Endothelial cell of umbilical vein (primary cell): ENCODE measurements at regions not wholly inside any gene's neighbourhood (a gene's known extent, or its start where the extent isn't known, plus 50 kb on each side); places are given as distances from the start of the nearest gene placed in this dataset.

Source experiments
- BruUV-seq: library from RNA; stranded (reverse); fragments of 400-500 nt; replicated peaks from 2 replicates; lab custom pipeline; 2021; lab: Mats Ljungman, UMichigan
- CTCF ChIA-PET: fragments of 300-600, 350-600 bp; sonication (Branson Sonifier 250); formaldehyde crosslinking; loops from one replicate; lab custom pipeline; 2021; ENCODE audit warnings: antibody characterized with exemption, inconsistent platforms; lab: Charles Lee
- POLR2A ChIA-PET: fragments of 300-600, 350-600 bp; sonication (Branson Sonifier 250); formaldehyde crosslinking; loops from one replicate; lab custom pipeline; 2021; ENCODE audit warnings: antibody characterized with exemption, inconsistent platforms; lab: Charles Lee
- DNase-seq: peaks from one replicate; pipeline ENCODE4 v3.0.0-alpha.2; 2011; ENCODE audit warnings: low read depth, low spot score
- FAIRE-seq: peaks from 2 replicates; lab custom pipeline; 2011; peaks lifted over from hg19 to GRCh38; lab: Jason Lieb, UNC
- H2AFZ ChIP-seq: 2 replicates; pipeline ENCODE4 v1.6.0; 2012; ENCODE audit warnings: low read depth, low read length, control low read depth, inconsistent platforms
- H3K27ac ChIP-seq: 2 replicates; pipeline ENCODE4 v1.5.1; 2011; ENCODE audit warnings: low read depth, mild to moderate bottlenecking, control low read depth, low read length, moderate library complexity; ENCODE audit not compliant: insufficient read depth
- H3K27me3 ChIP-seq, 2 experiments: 2 replicates each; pipeline versions ENCODE4 v1.6.0 to v1.6.1; 2011; ENCODE audit warnings: low read length in 2 of 2, mixed read lengths in 1 of 2; ENCODE audit not compliant: control insufficient read depth in 2 of 2, insufficient read depth in 2 of 2
- H3K36me3 ChIP-seq, 2 experiments: 2 replicates in 1 of 2; 3 replicates in 1 of 2; pipeline ENCODE4 v1.5.1; 2011; ENCODE audit warnings: low read length in 2 of 2, mild to moderate bottlenecking in 1 of 2, moderate library complexity in 1 of 2; ENCODE audit not compliant: control insufficient read depth in 2 of 2, insufficient read depth in 2 of 2; ENCODE audit errors: extremely low read depth in 1 of 2
- H3K4me1 ChIP-seq: 3 replicates; pipeline ENCODE4 v1.5.1; 2011; ENCODE audit warnings: mild to moderate bottlenecking, low read length; ENCODE audit not compliant: control insufficient read depth, insufficient read depth; ENCODE audit errors: extremely low read depth
- H3K4me2 ChIP-seq: 2 replicates; pipeline ENCODE4 v1.6.1; 2011; ENCODE audit warnings: low read length, control low read depth, mixed read lengths; ENCODE audit not compliant: insufficient read depth
- H3K4me3 ChIP-seq, 3 experiments: fragments of 200-600 bp in 1 of 3; sonication (generic), shearing (Covaris generic) in 1 of 3; replicated peaks in 1 of 3; 2 replicates each; pipeline ENCODE4 v1.5.1; 2011 to 2016; ENCODE audit warnings: control low read depth in 3 of 3, low read length in 3 of 3, mild to moderate bottlenecking in 2 of 3, inconsistent platforms in 1 of 3, low read depth in 1 of 3, moderate library complexity in 1 of 3; ENCODE audit not compliant: insufficient read depth in 1 of 3
- H3K79me2 ChIP-seq: 2 replicates; pipeline ENCODE4 v1.6.0; 2012; ENCODE audit warnings: low read length, inconsistent platforms; ENCODE audit not compliant: control insufficient read depth, insufficient read depth
- H3K9ac ChIP-seq: replicated peaks from 2 replicates; pipeline ENCODE3; 2011; ENCODE audit warnings: low read length, control low read depth; ENCODE audit not compliant: insufficient read depth; ENCODE audit errors: extremely low read depth
- H3K9me1 ChIP-seq: replicated peaks from 3 replicates; pipeline ENCODE4 v1.6.0; 2011; ENCODE audit warnings: mild to moderate bottlenecking, low read length; ENCODE audit not compliant: control insufficient read depth, insufficient read depth; ENCODE audit errors: extremely low read depth
- H3K9me3 ChIP-seq: replicated peaks from 2 replicates; pipeline ENCODE4 v1.5.1; 2012; ENCODE audit warnings: low read length, inconsistent platforms; ENCODE audit not compliant: control insufficient read depth, insufficient read depth
- H4K20me1 ChIP-seq: replicated peaks from 2 replicates; pipeline ENCODE3; 2011; ENCODE audit warnings: mild to moderate bottlenecking, low read length; ENCODE audit not compliant: control insufficient read depth, insufficient read depth; ENCODE audit errors: extremely low read depth
- FOS ChIP-seq: IDR thresholded peaks from 2 replicates; pipeline ENCODE4 v1.6.1; 2011; ENCODE audit warnings: mild to moderate bottlenecking, low read length, moderate library complexity, borderline replicate concordance; ENCODE audit not compliant: insufficient read depth
- GATA2 ChIP-seq: IDR thresholded peaks from 2 replicates; pipeline ENCODE4 v1.7.0; 2011; ENCODE audit warnings: low read depth, mild to moderate bottlenecking, moderate library complexity, mixed read lengths, low read length; ENCODE audit not compliant: insufficient read length, insufficient read depth
- JUN ChIP-seq: IDR thresholded peaks from 2 replicates; pipeline ENCODE4 v1.6.1; 2011; ENCODE audit warnings: borderline replicate concordance, low read depth; ENCODE audit not compliant: insufficient read length, insufficient read depth
- MYC ChIP-seq: IDR thresholded peaks from one replicate; pipeline ENCODE4 v1.6.1; 2011; ENCODE audit warnings: mild to moderate bottlenecking, low read depth, low read length
- POLR2A ChIP-seq: IDR thresholded peaks from 2 replicates; pipeline ENCODE4 v1.6.1; 2012; ENCODE audit warnings: low read depth, mild to moderate bottlenecking, control low read depth, low read length
- POLR2AphosphoS5 ChIP-seq: IDR thresholded peaks from 2 replicates; pipeline ENCODE4 v1.6.1; 2012; ENCODE audit warnings: low read depth, mild to moderate bottlenecking, control low read depth, low read length, moderate library complexity; ENCODE audit not compliant: insufficient read depth
- dilution Hi-C: fragments of 300-500 bp; cut with MboI; formaldehyde crosslinking; loops from one replicate; pipeline ENCODE4 v1.15.0; 2019; ENCODE audit warnings: low sequenced_read_pairs; ENCODE audit not compliant: extremely low pct_ligation_motif_present
- intact Hi-C: fragments of 100-400 bp; cut with micrococcal nuclease; formaldehyde crosslinking; loops from one replicate; pipeline ENCODE4 v1.10.0; 2022
- TF ChIP-seq, protein P1 (sequence below): IDR thresholded peaks from 2 replicates; pipeline ENCODE4 v1.6.1; 2011; ENCODE audit not compliant: insufficient read depth, insufficient read length
- TF ChIP-seq, protein P2 (sequence below), 2 donors: IDR thresholded peaks; 1 replicate in 1 of 2; 2 replicates in 1 of 2; pipeline ENCODE4 v1.5.1; 2011; ENCODE audit warnings: low read length in 2 of 2, mild to moderate bottlenecking in 2 of 2, moderate library complexity in 2 of 2, control low read depth in 1 of 2, inconsistent platforms in 1 of 2, low read depth in 1 of 2; ENCODE audit not compliant: insufficient read depth in 1 of 2; ENCODE audit errors: extremely low read depth in 1 of 2

DNA sequence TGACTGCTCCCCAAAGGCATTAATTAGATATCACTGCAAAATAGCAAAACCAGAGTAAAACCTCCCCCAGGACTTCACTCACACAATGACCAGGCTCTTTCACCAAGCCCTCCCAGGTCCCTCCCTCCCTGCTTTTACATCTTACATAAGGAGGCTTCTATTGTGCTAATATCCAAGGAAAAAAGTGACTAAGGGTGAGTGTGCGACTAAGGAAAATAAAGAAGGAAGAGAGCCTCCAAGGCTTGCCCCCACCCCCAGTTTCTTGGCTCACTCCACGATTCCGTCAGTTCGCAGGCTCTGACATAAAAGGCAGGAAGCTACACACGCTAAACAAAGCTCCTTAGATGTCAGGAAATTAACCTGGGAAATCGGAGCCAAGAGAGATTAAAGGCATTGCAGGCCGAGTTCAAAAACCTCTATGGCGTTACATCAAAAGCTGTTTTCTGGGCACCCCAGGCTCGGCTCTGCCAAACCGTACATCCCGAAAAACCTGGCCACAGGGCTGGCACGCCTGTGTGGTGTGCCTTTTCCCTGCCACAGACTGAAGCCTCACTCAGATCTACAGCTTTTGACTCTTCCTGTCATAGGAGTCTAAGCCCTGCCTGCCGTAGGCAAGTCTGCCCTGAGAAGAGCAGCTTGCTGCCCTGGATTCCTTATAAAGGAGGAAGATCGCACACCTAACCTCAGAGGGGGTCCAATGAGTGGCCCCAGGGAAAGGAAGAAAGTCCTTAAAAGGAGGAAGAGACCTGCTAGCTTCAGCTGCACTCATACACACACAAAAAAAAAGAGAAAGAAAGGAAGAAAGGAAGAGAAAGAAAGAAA, 67.0 kb upstream of the SERP2 start:
- Histone ChIP-seq H4K20me1 (no peaks in the 10 kb centered on the region), H3K9ac (peak overlapping the region; percentile 99), H3K9me1 (no peaks in the 10 kb centered on the region), H3K79me2 (no peaks in the 10 kb centered on the region), H3K27ac (peak overlapping the region; percentile 100), H2AFZ (peak overlapping the region; percentile 87), H3K4me3 (peak overlapping the region in 1 of 3 experiments; percentile 50), H3K4me1 (peaks cover 23% of the 10 kb centered on the region), H3K4me2 (peak overlapping the region; percentile 89), H3K27me3 (no peaks in the 10 kb centered on the region), H3K9me3 (no peaks in the 10 kb centered on the region), H3K36me3 (no peaks in the 10 kb centered on the region)
- DNase-seq, result peak; percentile 99
- ChIA-PET POLR2A (interaction anchor here (0.6 to 2.8 kb wide), 4 partner anchors 47 to 658 kb away, joined by 4 to 35 read pairs (median 4); no protein-coding TSS in a partner anchor), CTCF (interaction anchor here (0.7 to 2.7 kb wide), 13 partner anchors 10 to 189 kb away, joined by 3 to 16 read pairs (median 3); no protein-coding TSS in a partner anchor)
- BruUV-seq, result TSS peak; percentile 99
- intact Hi-C loops (loop anchor here (1.0 to 5.0 kb wide), 9 partner anchors 13 to 271 kb away; partner anchors contain the start of gene TSC22D1), dilution Hi-C loops (no loop called here)
- TF ChIP-seq POLR2AphosphoS5, result peak; percentile 73
- TF ChIP-seq GATA2, result peak; percentile 51
- no peak for TF ChIP-seq POLR2A
- TF ChIP-seq FOS, result peak; percentile 95
- peak; percentile 84 for TF ChIP-seq JUN
- TF ChIP-seq, protein P1, sequence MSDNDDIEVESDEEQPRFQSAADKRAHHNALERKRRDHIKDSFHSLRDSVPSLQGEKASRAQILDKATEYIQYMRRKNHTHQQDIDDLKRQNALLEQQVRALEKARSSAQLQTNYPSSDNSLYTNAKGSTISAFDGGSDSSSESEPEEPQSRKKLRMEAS, result no peak
- TF ChIP-seq MYC, result no peak
- TF ChIP-seq, protein P2, sequence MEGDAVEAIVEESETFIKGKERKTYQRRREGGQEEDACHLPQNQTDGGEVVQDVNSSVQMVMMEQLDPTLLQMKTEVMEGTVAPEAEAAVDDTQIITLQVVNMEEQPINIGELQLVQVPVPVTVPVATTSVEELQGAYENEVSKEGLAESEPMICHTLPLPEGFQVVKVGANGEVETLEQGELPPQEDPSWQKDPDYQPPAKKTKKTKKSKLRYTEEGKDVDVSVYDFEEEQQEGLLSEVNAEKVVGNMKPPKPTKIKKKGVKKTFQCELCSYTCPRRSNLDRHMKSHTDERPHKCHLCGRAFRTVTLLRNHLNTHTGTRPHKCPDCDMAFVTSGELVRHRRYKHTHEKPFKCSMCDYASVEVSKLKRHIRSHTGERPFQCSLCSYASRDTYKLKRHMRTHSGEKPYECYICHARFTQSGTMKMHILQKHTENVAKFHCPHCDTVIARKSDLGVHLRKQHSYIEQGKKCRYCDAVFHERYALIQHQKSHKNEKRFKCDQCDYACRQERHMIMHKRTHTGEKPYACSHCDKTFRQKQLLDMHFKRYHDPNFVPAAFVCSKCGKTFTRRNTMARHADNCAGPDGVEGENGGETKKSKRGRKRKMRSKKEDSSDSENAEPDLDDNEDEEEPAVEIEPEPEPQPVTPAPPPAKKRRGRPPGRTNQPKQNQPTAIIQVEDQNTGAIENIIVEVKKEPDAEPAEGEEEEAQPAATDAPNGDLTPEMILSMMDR (IDR thresholded peaks at IDR 0.05; ENCODE audit: extremely low read depth in 1 of 2, insufficient read depth in 1 of 2, low read depth in 1 of 2, low read length in 2 of 2), result no peak
- FAIRE-seq, result peak; percentile 98
